ENCODE measurements at regions not wholly inside any gene's neighbourhood (a gene's known extent, or its start where the extent isn't known, plus 50 kb on each side); places are given as distances from the start of the nearest gene placed in this dataset.

GRCh38 chr12:126086242-126086641, 1021.0 kb downstream of the AACS start:
- H3K27ac Mint-ChIP-seq = no peak overlapping the region
- ATAC-seq = no peak
- H3K9me3 Mint-ChIP-seq = peaks cover 0 to 15% of the 10 kb centered on the region in 2 donors
- H3K4me3 Mint-ChIP-seq = no peak overlapping the region
- no peak for DNase-seq
- H3K27me3 Mint-ChIP-seq = no peaks in the 10 kb centered on the region
- no peaks in the 10 kb centered on the region for H3K4me1 Mint-ChIP-seq

- DNase-seq = no peak
- H3K9me3 Mint-ChIP-seq = peaks cover 5 to 15% of the 10 kb centered on the region in 2 donors
- no peak overlapping the region for H3K27ac Mint-ChIP-seq
- H3K4me3 Mint-ChIP-seq = no peak overlapping the region
- no peaks in the 10 kb centered on the region for H3K4me1 Mint-ChIP-seq
- no peak for ATAC-seq
- H3K27me3 Mint-ChIP-seq = no peaks in the 10 kb centered on the region
These were observed 1022.5 kb downstream of the AACS start for GRCh38 chr12:126087692-126088091.

- H3K9me3 Mint-ChIP-seq = peaks cover 5 to 7% of the 10 kb centered on the region in 2 donors
- ATAC-seq (no peak), DNase-seq (no peak)
- H3K27ac Mint-ChIP-seq = no peak overlapping the region
- no peaks in the 10 kb centered on the region for H3K27me3 Mint-ChIP-seq
- H3K4me1 Mint-ChIP-seq = no peaks in the 10 kb centered on the region
- no peak overlapping the region for H3K4me3 Mint-ChIP-seq
These were observed 1028.7 kb downstream of the AACS start for GRCh38 chr12:126093908-126094307.

DNA sequence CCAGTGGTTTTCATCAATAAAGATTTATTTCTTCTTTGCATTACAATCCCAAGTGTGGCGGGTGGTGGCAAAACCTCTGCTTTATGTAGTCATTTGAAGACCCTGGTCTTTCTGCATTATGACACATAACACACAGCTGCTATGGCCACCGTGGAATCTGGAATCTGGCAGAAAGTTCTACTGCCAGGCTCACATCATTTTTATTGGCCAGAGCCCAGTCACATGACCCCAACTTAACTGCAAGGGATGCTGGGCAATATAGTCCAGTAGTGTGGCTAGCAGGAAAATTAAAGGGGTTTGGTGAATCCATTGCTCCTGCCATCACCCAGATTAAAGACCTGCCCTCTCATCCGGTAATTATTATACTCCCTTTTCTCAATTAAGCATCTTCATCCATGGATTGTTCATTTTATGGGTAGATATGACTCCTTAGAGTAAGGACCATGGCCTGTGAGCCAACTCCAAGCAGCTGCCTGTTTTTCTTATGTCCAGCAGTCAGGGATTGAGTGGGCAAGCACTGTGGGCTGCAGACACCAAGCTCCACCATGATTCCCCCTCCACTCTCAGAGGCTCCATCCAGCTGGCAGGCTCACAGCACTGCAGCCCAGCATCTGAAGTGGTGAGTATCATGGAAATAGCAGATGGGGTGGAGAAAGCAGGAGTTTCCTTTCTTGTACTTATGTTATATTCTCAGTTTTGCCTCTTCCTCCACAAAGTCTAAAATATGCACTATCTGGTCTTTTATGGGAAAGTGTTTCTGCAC, 1030.7 kb downstream of the AACS start:
- no peak overlapping the region for H3K4me3 Mint-ChIP-seq
- ATAC-seq = no peak
- no peak for DNase-seq
- H3K9me3 Mint-ChIP-seq = peaks cover 0 to 5% of the 10 kb centered on the region in 2 donors
- no peaks in the 10 kb centered on the region for H3K27me3 Mint-ChIP-seq
- H3K27ac Mint-ChIP-seq = no peak overlapping the region
- no peaks in the 10 kb centered on the region for H3K4me1 Mint-ChIP-seq

DNA sequence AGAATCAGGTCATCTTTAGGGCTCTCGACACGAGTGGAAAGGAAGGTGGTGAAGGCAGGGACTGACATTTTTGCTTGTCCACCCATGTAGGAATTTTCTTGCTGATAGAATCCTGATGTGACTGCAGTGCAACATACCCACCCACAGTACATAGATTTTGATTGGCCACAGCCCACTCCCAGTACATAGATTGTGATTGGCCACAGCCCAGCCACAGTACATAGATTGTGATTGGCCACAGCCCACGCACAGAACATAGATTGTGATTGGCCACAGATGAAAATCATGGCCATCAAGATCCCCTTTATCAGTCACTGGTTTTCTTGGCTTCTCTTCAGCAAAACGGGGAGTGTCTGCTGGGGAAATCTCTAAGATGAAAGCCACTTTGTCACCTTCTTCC, 1041.5 kb downstream of the AACS start:
- Mint-ChIP-seq H3K4me3 (no peak overlapping the region), H3K9me3 (peaks cover 0 to 4% of the 10 kb centered on the region in 2 donors), H3K27ac (no peak overlapping the region), H3K27me3 (no peaks in the 10 kb centered on the region), H3K4me1 (no peaks in the 10 kb centered on the region)
- no peak for DNase-seq
- ATAC-seq = no peak

- H3K4me1 Mint-ChIP-seq = no peaks in the 10 kb centered on the region
- no peak for DNase-seq
- H3K9me3 Mint-ChIP-seq = peaks cover 0 to 4% of the 10 kb centered on the region in 2 donors
- H3K27me3 Mint-ChIP-seq = no peaks in the 10 kb centered on the region
- ATAC-seq = no peak
- no peak overlapping the region for H3K4me3 Mint-ChIP-seq
- peak overlapping the region in 1 of 2 donors; percentile 19 for H3K27ac Mint-ChIP-seq
These were observed 1042.4 kb downstream of the AACS start for GRCh38 chr12:126107659-126108058.

- H3K27ac Mint-ChIP-seq = no peak overlapping the region
- no peak for DNase-seq
- peaks cover 0 to 4% of the 10 kb centered on the region in 2 donors for H3K9me3 Mint-ChIP-seq
- no peaks in the 10 kb centered on the region for H3K27me3 Mint-ChIP-seq
- no peaks in the 10 kb centered on the region for H3K4me1 Mint-ChIP-seq
- no peak for ATAC-seq
- H3K4me3 Mint-ChIP-seq = no peak overlapping the region
These were observed 1043.0 kb downstream of the AACS start for GRCh38 chr12:126108247-126108646.

DNA sequence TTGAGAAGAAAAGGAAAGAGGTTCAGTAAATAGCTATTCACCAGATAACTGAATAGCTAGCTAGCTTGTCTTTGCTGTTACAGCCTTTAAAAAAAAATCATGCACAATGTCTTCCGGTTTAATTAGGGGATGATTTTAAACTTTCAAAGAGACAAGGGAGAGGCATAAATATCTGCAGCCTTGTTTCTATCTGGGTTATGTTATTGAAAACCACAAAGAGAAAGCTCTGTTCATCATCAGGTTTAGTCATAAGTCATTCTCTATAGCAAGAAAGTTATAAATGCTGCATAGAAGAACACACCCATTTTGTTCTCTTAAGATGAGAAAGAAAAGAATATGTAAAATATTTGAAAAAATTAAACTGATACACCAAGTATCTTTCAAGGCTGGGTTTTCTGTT, 1046.9 kb downstream of the AACS start:
- Mint-ChIP-seq H3K27ac (no peak overlapping the region), H3K27me3 (no peaks in the 10 kb centered on the region), H3K4me3 (no peak overlapping the region), H3K9me3 (peaks cover 0 to 6% of the 10 kb centered on the region in 2 donors), H3K4me1 (no peaks in the 10 kb centered on the region)
- DNase-seq (no peak), ATAC-seq (no peak)

DNA sequence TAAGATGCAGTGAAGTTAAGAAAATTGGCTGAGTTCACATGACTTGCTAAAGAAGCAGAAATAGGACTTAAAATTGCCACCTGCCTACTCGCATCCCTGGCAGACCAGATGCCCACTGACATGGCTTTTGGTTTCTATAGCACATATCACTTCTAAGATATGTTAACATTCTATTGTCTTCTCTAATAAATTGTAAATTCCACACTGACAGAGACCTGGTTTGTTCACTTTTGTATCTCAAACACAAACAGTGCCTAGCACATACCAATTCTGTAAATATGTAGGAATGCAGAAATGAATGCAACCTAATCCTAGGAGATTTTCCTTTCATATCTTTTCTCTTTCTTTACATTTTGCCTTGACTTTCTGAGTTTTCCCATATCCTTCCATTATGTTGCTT, 1047.6 kb downstream of the AACS start:
- peak overlapping the region in 1 of 2 donors; percentile 71 for H3K27ac Mint-ChIP-seq
- no peak for DNase-seq
- ATAC-seq = no peak
- no peak overlapping the region for H3K4me3 Mint-ChIP-seq
- no peaks in the 10 kb centered on the region for H3K27me3 Mint-ChIP-seq
- H3K4me1 Mint-ChIP-seq = no peaks in the 10 kb centered on the region
- peaks cover 0 to 6% of the 10 kb centered on the region in 2 donors for H3K9me3 Mint-ChIP-seq

GRCh38 chr12:126114441-126114840, 1049.2 kb downstream of the AACS start:
- Mint-ChIP-seq H3K27me3 (no peaks in the 10 kb centered on the region), H3K9me3 (peaks cover 0 to 6% of the 10 kb centered on the region in 2 donors), H3K4me1 (no peaks in the 10 kb centered on the region), H3K27ac (no peak overlapping the region), H3K4me3 (no peak overlapping the region)
- DNase-seq (no peak), ATAC-seq (no peak)

- Mint-ChIP-seq H3K4me1 (no peaks in the 10 kb centered on the region), H3K27ac (no peak overlapping the region), H3K4me3 (no peak overlapping the region), H3K27me3 (no peaks in the 10 kb centered on the region), H3K9me3 (peaks cover 0 to 12% of the 10 kb centered on the region in 2 donors)
- DNase-seq (no peak), ATAC-seq (no peak)
These were observed 1052.3 kb downstream of the AACS start for GRCh38 chr12:126117502-126117901.

GRCh38 chr12:126139355-126139754, 1074.1 kb downstream of the AACS start:
- Mint-ChIP-seq H3K4me3 (no peak overlapping the region), H3K27me3 (no peaks in the 10 kb centered on the region), H3K4me1 (no peaks in the 10 kb centered on the region), H3K27ac (no peak overlapping the region), H3K9me3 (peaks cover 23 to 53% of the 10 kb centered on the region in 2 donors)
- DNase-seq = no peak
- no peak for ATAC-seq

GRCh38 chr12:126144603-126145002, 1079.4 kb downstream of the AACS start:
- DNase-seq (no peak), ATAC-seq (no peak)
- no peak overlapping the region for H3K27ac Mint-ChIP-seq
- H3K9me3 Mint-ChIP-seq = peaks cover 12 to 23% of the 10 kb centered on the region in 2 donors
- no peaks in the 10 kb centered on the region for H3K27me3 Mint-ChIP-seq
- no peak overlapping the region for H3K4me3 Mint-ChIP-seq
- H3K4me1 Mint-ChIP-seq = no peaks in the 10 kb centered on the region

DNA sequence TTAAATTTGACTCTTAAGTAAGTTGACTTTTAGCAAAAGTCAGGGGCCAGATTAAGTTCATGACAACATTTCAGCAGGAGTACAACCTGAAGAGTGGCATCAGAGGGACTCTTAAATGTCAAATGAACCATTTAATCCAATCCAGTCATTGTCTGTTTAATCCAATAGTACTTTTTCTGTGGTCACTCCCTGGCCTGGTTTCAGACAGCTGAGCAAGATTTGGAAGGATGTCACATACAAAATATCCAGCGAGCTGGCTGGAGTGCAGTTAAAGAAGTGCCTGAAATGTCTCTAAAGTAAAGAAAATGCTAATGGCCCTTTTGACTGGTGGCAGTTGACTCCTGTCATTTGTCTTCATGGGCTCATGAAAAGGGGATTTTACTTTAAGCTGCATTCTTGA, 1082.1 kb downstream of the AACS start:
- Mint-ChIP-seq H3K9me3 (peaks cover 18 to 24% of the 10 kb centered on the region in 2 donors), H3K27me3 (no peaks in the 10 kb centered on the region), H3K4me3 (no peak overlapping the region), H3K27ac (no peak overlapping the region), H3K4me1 (no peaks in the 10 kb centered on the region)
- DNase-seq (no peak), ATAC-seq (no peak)

DNA sequence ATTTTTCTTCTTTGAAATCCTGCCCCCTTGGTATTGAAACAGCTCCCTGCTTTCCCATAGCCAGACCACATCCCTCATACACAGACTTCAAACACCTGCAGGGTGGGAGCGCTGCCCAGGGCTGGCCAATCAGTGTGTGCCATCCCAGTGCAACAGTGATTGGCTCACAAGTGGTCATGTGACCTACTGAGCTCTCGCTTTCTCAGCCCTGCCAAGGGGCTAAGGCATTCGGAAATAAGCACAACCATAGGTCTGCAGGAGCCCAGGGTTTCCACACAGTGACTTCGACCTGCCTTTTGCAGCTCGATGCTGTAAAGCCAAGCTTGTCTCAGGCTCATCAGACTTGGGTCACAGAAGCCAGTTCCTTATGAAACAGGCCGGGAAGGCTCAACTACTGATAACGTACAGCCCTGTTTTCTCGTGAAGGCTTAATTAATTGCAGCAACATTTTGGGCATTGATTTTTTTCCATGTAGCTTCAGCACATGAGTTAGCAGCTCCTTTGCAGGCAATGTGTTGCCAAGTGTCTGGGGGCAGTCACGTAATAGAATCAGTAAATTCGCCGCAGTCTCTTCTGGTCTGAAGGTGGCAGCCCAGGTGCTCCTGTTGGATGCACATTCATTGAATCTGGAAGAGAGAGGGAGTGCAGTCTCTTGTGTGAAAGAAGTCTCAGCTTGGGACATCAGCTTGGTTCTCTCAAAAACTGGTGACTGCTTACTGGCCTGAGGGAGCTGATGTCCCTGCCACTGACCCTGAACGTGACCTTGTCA, 1091.8 kb downstream of the AACS start:
- Mint-ChIP-seq H3K9me3 (peaks cover 0 to 15% of the 10 kb centered on the region in 2 donors), H3K4me3 (no peak overlapping the region), H3K27me3 (no peaks in the 10 kb centered on the region), H3K4me1 (no peaks in the 10 kb centered on the region), H3K27ac (no peak overlapping the region)
- no peak for ATAC-seq
- DNase-seq = no peak

DNA sequence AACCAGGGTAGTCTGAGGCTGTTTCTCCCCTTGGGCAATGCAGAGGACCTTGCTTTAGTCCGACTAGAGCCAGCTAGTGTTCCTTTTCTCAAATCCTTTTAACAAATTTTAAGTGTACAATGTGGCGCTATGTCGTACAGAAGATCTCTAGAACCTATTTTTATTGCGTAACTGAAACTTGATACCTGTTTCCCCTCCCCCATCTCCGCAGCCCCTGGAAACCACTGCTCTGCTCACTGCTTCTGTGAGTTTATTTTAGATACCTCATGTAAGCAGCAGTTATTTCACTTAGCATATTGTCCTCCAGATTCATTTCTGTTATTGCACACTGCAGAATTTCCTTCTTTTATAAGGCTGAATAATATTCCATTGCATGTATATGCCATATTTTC, 1092.3 kb downstream of the AACS start:
- no peak overlapping the region for H3K27ac Mint-ChIP-seq
- no peak for DNase-seq
- ATAC-seq = no peak
- no peaks in the 10 kb centered on the region for H3K27me3 Mint-ChIP-seq
- no peak overlapping the region for H3K4me3 Mint-ChIP-seq
- peaks cover 0 to 21% of the 10 kb centered on the region in 2 donors for H3K9me3 Mint-ChIP-seq
- H3K4me1 Mint-ChIP-seq = no peaks in the 10 kb centered on the region
